Stimulated activated CD4-positive, alpha-beta T cell treated with anti-CD3 and anti-CD28 coated beads, Interleukin-12 subunit alpha, Interleukin-12 subunit beta, amount 100 ng/mL, for 24 hours (primary cell): ENCODE measurements at regions not wholly inside any gene's neighbourhood (a gene's known extent, or its start where the extent isn't known, plus 50 kb on each side); places are given as distances from the start of the nearest gene placed in this dataset.
"Not testable (repeated sequence)": the region's sequence is repeated elsewhere in the genome, so short reads cannot be mapped to it uniquely, and the experiment has no call there.

Experiments used
- DNase-seq, 2 experiments: peaks; one replicate each; pipeline ENCODE4 v3.0.0-alpha.2; 2020; ENCODE audit warnings: low read depth in 2 of 2

GRCh38 chr21:31609081-31609480 is 50.4 kb upstream of the SOD1 start:
- DNase-seq = no peak

- DNase-seq = no peak
These were observed 51.7 kb upstream of the SOD1 start for GRCh38 chr21:31607791-31608190.

- DNase-seq = no peak
These were observed 53.2 kb upstream of the SOD1 start for GRCh38 chr21:31606081-31606874.

GRCh38 chr21:31604591-31605190 is 54.8 kb upstream of the SOD1 start:
- peak; percentile 40 to 66 for DNase-seq

GRCh38 chr21:31599563-31599962 is 59.9 kb upstream of the SOD1 start:
- no peak for DNase-seq

- no peak for DNase-seq
These were observed 60.5 kb upstream of the SOD1 start for GRCh38 chr21:31599013-31599412.

- no peak for DNase-seq
These were observed 61.8 kb upstream of the SOD1 start for GRCh38 chr21:31597683-31598082.

GRCh38 chr21:31596055-31596454 is 63.4 kb upstream of the SOD1 start:
- DNase-seq = no peak

GRCh38 chr21:31594726-31595125 is 64.8 kb upstream of the SOD1 start:
- no peak for DNase-seq

GRCh38 chr21:31594279-31594678 is 65.2 kb upstream of the SOD1 start:
- DNase-seq = no peak

GRCh38 chr21:31592963-31593560 is 66.4 kb upstream of the SOD1 start:
- DNase-seq = no peak

- DNase-seq = no peak
These were observed 67.0 kb upstream of the SOD1 start for GRCh38 chr21:31592516-31592915.

- no peak for DNase-seq
These were observed 69.7 kb upstream of the SOD1 start for GRCh38 chr21:31589820-31590219.

GRCh38 chr21:31586118-31586517 is 73.4 kb upstream of the SOD1 start:
- no peak for DNase-seq

- DNase-seq = not testable (repeated sequence)
These were observed 75.6 kb upstream of the SOD1 start for GRCh38 chr21:31583937-31584336.

GRCh38 chr21:31583498-31583897 is 76.0 kb upstream of the SOD1 start:
- DNase-seq = no peak

- DNase-seq = peak; percentile 57 to 78
These were observed 78.6 kb upstream of the SOD1 start for GRCh38 chr21:31580866-31581276.

- DNase-seq = no peak
These were observed 82.2 kb upstream of the SOD1 start for GRCh38 chr21:31577271-31577670.

GRCh38 chr21:31576428-31576827 is 83.1 kb upstream of the SOD1 start:
- DNase-seq = no peak

GRCh38 chr21:31573217-31573616 is 86.3 kb upstream of the SOD1 start:
- no peak for DNase-seq

- no peak for DNase-seq
These were observed 87.6 kb upstream of the SOD1 start for GRCh38 chr21:31571879-31572278.

- no peak for DNase-seq
These were observed 88.5 kb upstream of the SOD1 start for GRCh38 chr21:31570824-31571566.
